Fibroblast of skin of right biceps (primary cell): ENCODE measurements at regions not wholly inside any gene's neighbourhood (a gene's known extent, or its start where the extent isn't known, plus 50 kb on each side); places are given as distances from the start of the nearest gene placed in this dataset.
"Not testable (repeated sequence)": the region's sequence is repeated elsewhere in the genome, so short reads cannot be mapped to it uniquely, and the experiment has no call there.

Experiments used
- DNase-seq: peaks from one replicate; pipeline ENCODE4 v3.0.0-alpha.2; 2013

DNA sequence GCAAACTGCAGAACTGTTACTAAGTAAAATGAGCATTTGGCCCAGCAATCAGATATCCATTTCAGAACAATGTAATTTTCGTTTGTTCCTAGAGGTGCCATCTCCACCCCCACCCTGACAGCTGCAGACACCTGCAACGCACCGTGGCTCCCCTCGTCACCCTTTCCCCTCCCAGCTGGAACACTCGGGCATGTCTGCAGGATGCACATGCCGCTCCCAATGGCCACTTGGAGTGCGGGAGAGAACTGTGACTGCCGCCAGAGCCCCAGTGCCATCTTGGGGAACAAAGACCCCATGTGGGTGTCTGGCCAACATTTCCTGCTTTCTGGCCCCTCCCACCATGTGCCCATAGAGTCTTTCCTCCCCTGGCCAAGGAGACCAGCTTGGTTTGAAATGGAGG lies 436.2 kb downstream of the PCDH10 start:
- DNase-seq: no peak

GRCh38 chr4:133584714-133585113 lies 435.6 kb downstream of the PCDH10 start:
- no peak for DNase-seq

DNA sequence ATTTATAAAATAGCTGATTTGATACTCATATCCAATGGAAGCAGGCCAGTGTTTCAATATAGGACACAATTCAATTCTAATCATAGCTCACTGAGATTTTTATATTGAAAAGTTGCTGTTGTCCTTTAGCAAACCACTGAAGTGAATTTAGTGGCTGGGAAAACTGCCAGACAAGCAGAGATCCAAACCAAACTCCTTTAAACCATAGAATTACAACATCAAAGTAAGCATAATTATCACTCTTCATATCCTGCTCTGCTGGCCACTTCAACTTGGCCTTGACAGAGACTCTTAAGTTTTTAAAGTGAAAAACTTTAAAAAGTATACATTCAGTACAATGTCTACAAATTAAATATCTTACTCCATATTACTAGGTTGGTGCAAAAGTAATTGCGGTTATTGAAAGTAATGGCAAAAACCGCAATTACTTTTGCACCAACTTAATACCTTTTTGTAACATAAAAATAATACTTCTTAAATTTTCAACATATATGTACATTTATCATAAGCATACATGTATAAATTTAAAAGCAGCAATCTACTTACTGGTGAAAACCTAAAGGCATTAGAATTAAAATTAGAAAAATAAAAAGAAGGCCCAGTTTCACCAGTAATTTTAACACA lies 433.0 kb downstream of the PCDH10 start:
- DNase-seq: peak; percentile 22

GRCh38 chr4:133574248-133574647 lies 425.2 kb downstream of the PCDH10 start:
- DNase-seq: no peak

DNA sequence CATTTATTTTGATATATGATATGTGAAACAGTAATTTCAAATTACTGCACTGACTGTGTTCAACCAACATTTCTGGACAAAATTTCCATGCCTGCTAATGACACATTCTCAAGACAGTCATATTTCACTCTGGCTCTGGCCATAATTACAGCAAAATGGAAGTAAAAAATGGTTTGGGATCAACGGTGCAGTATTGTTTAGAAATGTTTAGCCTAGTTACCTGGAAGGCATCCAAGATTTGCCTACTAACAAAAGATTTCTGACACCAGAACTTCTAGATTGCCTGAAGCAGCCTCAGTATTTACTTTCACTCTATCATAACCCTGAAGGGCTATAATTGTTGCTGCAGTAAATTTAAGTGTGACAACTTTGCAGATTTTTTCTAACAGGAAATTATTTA lies 416.3 kb downstream of the PCDH10 start:
- DNase-seq: peak; percentile 79

DNA sequence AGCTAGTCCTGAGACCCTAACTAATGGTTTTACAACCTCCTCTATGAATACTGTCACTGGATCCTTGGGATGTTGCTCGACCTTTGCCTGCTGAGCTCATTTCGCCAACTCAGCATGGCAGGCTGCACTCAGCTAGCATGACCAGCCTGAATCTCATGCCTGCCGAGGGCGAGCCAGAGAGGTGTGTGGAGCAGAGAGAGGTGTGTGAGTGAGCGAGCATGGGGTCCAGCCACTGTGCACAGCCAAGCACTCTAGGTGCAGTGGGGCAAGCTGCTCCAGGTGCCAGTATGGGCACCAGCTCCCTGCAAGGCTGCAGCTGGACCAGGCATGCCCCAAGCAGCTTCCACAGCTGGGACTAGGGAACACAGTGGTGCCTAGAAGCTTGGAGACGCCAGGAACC lies 410.9 kb downstream of the PCDH10 start:
- DNase-seq: no peak

DNA sequence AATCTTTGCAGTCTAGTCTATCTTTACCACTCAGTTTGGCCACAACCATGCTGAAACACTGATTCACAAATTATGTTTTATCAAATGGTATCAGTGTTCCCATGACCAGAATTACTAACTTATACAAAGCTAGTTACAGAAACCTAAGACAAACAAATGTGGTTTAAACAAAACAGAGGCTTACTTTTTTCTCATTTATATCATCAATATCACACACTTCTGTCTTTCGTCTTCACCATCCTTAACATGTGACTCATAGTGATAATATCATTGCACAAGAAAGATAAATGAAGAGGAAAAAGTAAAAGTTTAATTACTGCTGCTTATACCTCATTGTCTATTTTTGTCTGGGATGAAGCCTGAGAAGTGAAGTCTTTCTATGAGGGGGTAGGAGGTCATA lies 406.6 kb downstream of the PCDH10 start:
- peak; percentile 45 for DNase-seq

- DNase-seq: peak; percentile 1
These were observed 401.3 kb downstream of the PCDH10 start for GRCh38 chr4:133550436-133550835.

- DNase-seq: no peak
These were observed 395.0 kb downstream of the PCDH10 start for GRCh38 chr4:133544097-133544496.

GRCh38 chr4:133537780-133538281 lies 388.7 kb downstream of the PCDH10 start:
- DNase-seq: no peak

DNA sequence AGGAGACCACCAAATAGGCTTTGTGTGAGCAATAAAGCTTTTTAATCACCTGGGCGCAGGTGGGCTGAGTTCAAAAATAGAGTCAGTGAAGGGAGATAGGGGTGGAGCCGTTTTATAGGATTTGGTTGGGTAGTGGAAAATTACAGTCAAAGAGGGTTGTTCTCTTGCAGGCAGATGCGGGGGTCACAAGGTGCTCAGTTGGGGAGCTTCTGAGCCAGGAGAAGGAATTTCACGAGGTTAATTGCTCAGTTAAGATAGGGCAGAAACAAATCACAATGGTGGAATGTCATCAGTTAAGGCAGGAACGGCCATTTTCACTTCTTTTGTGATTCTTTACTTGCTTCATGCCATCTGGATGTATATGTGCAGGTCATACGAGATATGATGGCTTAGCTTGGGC lies 385.1 kb downstream of the PCDH10 start:
- not testable (repeated sequence) for DNase-seq

DNA sequence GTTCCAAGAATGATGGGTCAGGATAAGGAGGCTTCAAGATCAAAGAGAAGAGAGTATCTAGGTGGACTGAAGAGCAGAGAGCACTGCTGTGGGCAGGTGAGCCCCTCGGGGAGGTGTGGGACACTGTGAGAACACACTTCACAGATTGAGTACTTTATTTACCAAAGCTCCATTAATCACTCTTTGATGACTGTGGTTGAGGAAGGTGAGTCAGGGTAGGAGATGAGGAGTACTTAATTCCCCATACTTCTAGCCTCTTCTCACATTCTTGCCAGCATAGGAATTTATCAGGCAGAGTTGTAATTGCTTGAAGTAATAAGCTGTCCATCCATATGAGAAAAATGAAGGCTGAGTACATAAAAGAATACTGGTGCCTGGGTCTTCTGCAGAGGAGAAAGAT lies 375.3 kb downstream of the PCDH10 start:
- DNase-seq: peak; percentile 11

DNA sequence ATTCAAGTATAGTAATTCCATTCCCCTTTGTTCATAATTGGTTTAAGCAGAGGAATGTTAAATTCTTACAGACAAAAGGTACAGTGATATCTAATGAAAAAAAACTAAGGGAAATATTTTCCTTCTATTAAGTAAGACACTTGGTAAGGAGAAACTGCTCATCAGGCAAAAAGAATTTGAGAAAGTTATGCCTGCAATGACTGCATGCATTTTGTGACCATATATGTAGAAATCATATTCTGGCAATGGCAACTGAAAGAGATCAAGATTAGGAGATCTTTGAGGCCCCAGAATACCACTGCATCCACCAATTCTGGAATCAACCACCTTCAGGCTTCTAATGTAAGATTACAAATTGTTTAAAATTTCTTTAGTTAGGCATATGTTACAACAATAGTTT lies 364.8 kb downstream of the PCDH10 start:
- peak; percentile 77 for DNase-seq

DNA sequence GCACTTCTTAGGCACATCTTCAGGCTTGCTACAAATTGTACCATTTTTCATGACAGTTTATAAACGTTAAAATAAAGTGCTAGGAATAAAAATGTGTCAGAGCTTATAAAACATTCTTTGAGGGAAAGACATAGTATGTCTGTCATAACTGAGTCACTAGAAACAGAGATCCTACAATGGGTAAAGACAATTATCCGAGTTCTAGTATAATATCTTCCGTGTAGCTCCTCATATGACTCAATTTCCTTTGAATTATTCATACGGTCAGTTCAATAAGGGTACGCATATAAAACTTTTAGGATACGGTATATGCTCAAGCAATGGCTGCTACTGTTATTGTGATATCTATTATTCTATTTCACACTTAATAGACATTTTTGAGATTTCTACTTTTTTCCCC lies 349.1 kb downstream of the PCDH10 start:
- peak; percentile 50 for DNase-seq

DNA sequence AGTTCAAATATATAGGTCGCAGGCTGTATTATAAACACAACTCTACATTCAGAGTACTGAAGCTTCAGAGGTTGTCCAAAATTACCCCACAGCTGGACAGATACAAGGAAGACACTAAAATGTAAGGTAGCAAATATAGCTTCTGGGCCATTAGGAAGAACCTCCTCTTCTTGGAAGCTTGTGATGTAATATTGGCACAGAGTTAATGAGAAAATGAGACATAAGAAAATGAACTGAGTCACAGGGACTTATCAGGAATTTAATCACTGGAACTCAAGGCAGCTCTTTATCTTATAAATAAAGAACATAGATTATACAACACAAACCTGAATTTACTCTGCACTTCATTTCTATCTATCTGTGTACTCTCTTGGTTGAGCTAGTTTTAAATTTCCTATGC lies 344.7 kb downstream of the PCDH10 start:
- peak; percentile 8 for DNase-seq

GRCh38 chr4:133493241-133493640 lies 344.1 kb downstream of the PCDH10 start:
- DNase-seq: no peak

DNA sequence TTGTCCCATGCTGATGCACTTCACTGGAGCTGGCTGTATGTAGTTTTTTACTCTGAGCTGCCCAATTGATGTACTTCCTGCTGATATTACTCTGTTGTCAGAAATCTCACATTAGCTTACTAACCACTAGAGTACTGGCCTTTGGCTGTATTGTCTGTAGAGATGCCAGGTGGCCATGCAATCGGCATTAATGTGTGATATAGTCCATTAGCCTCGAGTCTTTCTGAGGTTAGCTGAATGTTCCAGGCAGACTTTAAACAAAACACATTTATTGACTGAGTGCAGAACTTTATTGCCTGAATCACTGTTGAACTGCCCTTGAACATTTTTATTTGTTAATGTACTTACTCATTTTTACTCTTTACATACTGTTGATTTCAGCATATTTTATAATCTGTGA lies 335.2 kb downstream of the PCDH10 start:
- no peak for DNase-seq

DNA sequence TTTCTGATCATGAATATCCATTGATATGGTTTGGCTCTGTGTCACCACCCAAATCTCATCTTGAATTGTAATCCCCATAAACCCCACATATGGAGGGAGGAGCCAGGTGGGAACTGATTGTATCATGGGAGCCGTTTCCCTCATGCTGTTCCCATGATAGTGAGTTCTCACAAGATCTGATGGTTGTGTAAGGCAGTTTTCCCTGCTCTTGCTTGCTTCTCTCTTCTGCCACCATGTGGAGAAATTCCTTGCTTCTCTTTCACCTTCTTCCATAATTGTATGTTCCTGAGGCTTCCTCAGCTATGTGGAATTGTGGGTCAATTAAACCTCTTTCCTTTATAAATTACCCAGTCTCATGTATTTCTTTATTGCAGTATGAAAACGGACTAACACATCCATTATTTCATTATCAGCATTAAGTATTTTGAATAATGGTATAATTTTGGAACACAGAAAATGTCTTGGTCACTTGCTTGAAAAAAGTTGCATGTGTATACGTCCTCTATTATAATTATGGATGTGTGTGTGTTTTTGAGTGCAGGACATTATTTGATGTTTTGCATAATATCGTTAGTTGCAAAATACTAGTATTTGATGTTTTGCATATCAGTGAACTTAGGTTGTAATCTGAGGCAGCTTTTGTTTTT lies 334.6 kb downstream of the PCDH10 start:
- DNase-seq: peak; percentile 42

DNA sequence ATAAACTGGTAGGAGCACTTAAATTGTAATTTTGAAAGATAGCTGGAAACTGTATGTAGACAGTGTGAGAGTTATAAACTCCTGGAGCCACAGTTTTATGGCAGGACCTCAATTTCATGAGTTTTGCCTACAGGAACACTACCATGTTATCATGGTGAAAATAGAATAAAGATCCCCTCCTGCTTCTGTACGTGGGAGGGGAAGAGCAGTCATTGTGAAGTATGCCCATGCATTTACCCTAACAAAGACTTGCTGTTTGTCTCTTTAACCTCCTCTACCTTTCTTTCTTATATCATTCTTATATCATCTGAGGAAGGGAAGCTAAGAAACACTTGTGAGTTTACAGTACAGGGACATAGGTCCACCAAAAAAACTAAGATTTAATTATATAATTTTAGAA lies 327.0 kb downstream of the PCDH10 start:
- no peak for DNase-seq

DNA sequence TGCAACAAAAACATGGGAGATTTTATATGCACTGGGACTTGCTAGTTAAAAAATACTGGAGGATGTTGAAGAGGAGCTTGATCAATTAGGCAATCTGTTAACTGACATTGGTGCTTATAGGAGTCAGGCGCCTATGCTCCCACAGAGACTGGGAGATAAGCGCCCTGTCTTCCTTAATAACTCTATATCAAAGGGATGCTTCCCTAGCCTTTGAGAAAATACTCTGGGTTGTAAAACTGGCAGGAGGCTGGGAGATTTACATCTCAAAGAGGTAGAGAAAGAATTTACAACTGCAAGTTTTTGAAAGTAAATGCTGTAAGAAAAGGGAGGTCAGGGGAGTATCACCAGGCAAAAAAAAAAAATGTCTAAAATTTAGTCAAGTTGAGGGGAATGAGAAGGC lies 325.4 kb downstream of the PCDH10 start:
- DNase-seq: no peak

DNA sequence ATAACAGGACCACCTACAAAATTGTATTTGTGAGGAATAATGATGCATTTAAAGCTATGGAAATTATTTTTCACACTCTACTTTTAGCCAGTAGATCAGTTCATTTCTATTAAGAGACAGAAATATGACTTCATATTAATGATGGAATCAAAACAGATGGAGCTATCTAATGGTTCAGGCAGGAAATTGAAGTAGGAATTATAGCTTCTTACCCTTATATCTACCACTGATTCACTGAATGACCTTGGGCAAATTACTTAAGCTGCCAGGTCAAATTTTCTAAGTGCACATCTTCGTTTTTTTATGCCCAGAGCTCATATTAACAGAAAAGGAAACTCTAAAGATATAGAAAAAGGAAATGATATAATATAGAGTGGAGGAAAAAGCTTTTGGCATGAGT lies 323.1 kb downstream of the PCDH10 start:
- no peak for DNase-seq

DNA sequence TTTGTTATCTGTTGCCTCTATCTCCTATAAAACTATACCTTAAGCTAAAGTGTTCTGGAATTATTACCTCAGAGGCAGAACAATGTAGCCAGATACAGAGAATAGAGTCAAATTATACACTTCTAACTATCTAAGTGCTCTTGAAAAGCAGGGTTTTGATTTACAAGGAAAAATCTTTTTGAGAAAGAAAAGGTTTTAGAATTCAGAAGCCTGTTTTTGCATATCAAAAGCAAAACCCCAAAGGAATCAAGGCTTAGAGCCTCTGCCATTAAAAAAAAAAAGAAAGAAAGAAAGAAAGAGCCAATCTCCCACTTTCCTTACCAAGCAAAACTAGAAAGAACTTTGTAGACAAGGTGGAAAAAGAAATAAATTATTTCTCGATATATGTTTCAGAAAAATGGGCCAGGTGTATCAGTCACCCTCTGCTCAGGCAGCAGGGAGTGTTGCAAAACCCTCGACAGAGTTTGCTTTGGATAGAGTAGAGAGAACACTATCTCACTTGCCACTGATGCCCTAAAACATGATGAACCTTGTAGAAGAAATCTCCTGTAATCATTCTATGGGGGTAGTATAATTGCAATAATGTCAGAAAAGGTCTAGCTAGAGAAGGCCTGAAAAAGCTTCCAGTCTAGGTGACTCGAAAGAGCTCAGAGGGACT lies 318.3 kb downstream of the PCDH10 start:
- no peak for DNase-seq

GRCh38 chr4:133465022-133465421 lies 315.9 kb downstream of the PCDH10 start:
- DNase-seq: no peak

GRCh38 chr4:133464311-133464710 lies 315.2 kb downstream of the PCDH10 start:
- no peak for DNase-seq
